NCI-H2227 (cell line): ENCODE measurements at regions not wholly inside any gene's neighbourhood (a gene's known extent, or its start where the extent isn't known, plus 50 kb on each side); places are given as distances from the start of the nearest gene placed in this dataset.

Experiments
- DNase-seq: peaks from one replicate; lab custom pipeline; 2025; ENCODE audit not compliant: unreplicated experiment; lab: John Stamatoyannopoulos, UW

- DNase-seq: no peak
These were observed 267.1 kb upstream of the TMTC4 start for GRCh38 chr13:100941377-100942368.

- DNase-seq: no peak
These were observed 266.1 kb upstream of the TMTC4 start for GRCh38 chr13:100940658-100941057.

- no peak for DNase-seq
These were observed 259.2 kb upstream of the TMTC4 start for GRCh38 chr13:100933841-100934240.

- DNase-seq: no peak
These were observed 248.0 kb upstream of the TMTC4 start for GRCh38 chr13:100922599-100922998.

- DNase-seq: no peak
These were observed 246.5 kb upstream of the TMTC4 start for GRCh38 chr13:100921139-100921538.

GRCh38 chr13:100917011-100917410 lies 242.4 kb upstream of the TMTC4 start:
- DNase-seq: no peak

GRCh38 chr13:100913143-100913542 lies 238.5 kb upstream of the TMTC4 start:
- no peak for DNase-seq

GRCh38 chr13:100904293-100904976 lies 229.8 kb upstream of the TMTC4 start:
- DNase-seq: no peak

GRCh38 chr13:100899720-100900316 lies 225.2 kb upstream of the TMTC4 start:
- no peak for DNase-seq

- DNase-seq: no peak
These were observed 223.8 kb upstream of the TMTC4 start for GRCh38 chr13:100898431-100898830.

- no peak for DNase-seq
These were observed 221.1 kb upstream of the TMTC4 start for GRCh38 chr13:100895651-100896050.

GRCh38 chr13:100892981-100893380 lies 218.4 kb upstream of the TMTC4 start:
- DNase-seq: no peak

GRCh38 chr13:100890645-100891044 lies 216.1 kb upstream of the TMTC4 start:
- DNase-seq: no peak

GRCh38 chr13:100887729-100888151 lies 213.1 kb upstream of the TMTC4 start:
- no peak for DNase-seq

- DNase-seq: no peak
These were observed 208.9 kb upstream of the TMTC4 start for GRCh38 chr13:100883453-100883852.

GRCh38 chr13:100881291-100881864 lies 206.8 kb upstream of the TMTC4 start:
- no peak for DNase-seq

- DNase-seq: no peak
These were observed 205.6 kb upstream of the TMTC4 start for GRCh38 chr13:100880166-100880565.

- no peak for DNase-seq
These were observed 204.7 kb upstream of the TMTC4 start for GRCh38 chr13:100879255-100879654.

- no peak for DNase-seq
These were observed 201.4 kb upstream of the TMTC4 start for GRCh38 chr13:100876044-100876403.

GRCh38 chr13:100875392-100876043 lies 200.9 kb upstream of the TMTC4 start:
- DNase-seq: no peak

GRCh38 chr13:100872761-100873160 lies 198.2 kb upstream of the TMTC4 start:
- DNase-seq: no peak
